Upper lobe of left lung (tissue), 4 donors: ENCODE measurements at regions not wholly inside any gene's neighbourhood (a gene's known extent, or its start where the extent isn't known, plus 50 kb on each side); places are given as distances from the start of the nearest gene placed in this dataset.

Experiments
- CTCF ChIP-seq, 6 experiments: fragments of 450-650 bp in 4 of 6; fragments of 200-600 bp in 2 of 6; sonication (generic) in 2 of 6; IDR thresholded peaks; one replicate each; pipeline ENCODE4 v1.5.1; 2016 to 2019; ENCODE audit warnings: antibody characterized with exemption in 6 of 6
- EP300 ChIP-seq, 4 donors: sonication (generic); formaldehyde crosslinking; IDR thresholded peaks; one replicate each; pipeline ENCODE4 v1.5.1; 2017; ENCODE audit warnings: antibody characterized with exemption in 4 of 4, control low read depth in 2 of 4
- POLR2AphosphoS5 ChIP-seq, 2 donors: sonication (generic); formaldehyde crosslinking; IDR thresholded peaks; one replicate each; pipeline ENCODE4 v1.5.1; 2017; ENCODE audit warnings: antibody characterized with exemption in 2 of 2

- no peak for TF ChIP-seq CTCF (IDR thresholded peaks at IDR 0.05)
- TF ChIP-seq POLR2AphosphoS5 (IDR thresholded peaks at IDR 0.05): no peak
- TF ChIP-seq EP300 (IDR thresholded peaks at IDR 0.05): no peak
These were observed 411.8 kb upstream of the SULF2 start for GRCh38 chr20:48197066-48197465.
